HEK293T (cell line): ENCODE measurements at regions not wholly inside any gene's neighbourhood (a gene's known extent, or its start where the extent isn't known, plus 50 kb on each side); places are given as distances from the start of the nearest gene placed in this dataset.

ENCODE experiments used
- BHLHE40 ChIP-seq: fragments of 450-650 bp; IDR thresholded peaks from 2 replicates; pipeline ENCODE4 v1.6.1; 2016; ENCODE audit warnings: mild to moderate bottlenecking, moderate library complexity, borderline replicate concordance
- HDGF ChIP-seq: fragments of 450-650 bp; IDR thresholded peaks from 2 replicates; pipeline ENCODE4 v1.6.1; 2017; ENCODE audit warnings: antibody characterized with exemption, borderline replicate concordance
- SP1 ChIP-seq: fragments of 450-650 bp; IDR thresholded peaks from 2 replicates; pipeline ENCODE4 v1.6.1; 2017
- SUZ12 ChIP-seq: fragments of 450-650 bp; IDR thresholded peaks from 2 replicates; pipeline ENCODE4 v1.6.1; 2016; ENCODE audit warnings: mild to moderate bottlenecking
- TARDBP ChIP-seq: fragments of 450-650 bp; IDR thresholded peaks from 2 replicates; pipeline ENCODE4 v1.6.1; 2016
- TF ChIP-seq, protein P1 (sequence below): fragments of 450-650 bp; IDR thresholded peaks from 2 replicates; pipeline ENCODE4 v1.6.1; 2016

- TF ChIP-seq SUZ12 (no peak), BHLHE40 (no peak), TARDBP (no peak), SP1 (no peak), HDGF (no peak)
- TF ChIP-seq, protein P1, sequence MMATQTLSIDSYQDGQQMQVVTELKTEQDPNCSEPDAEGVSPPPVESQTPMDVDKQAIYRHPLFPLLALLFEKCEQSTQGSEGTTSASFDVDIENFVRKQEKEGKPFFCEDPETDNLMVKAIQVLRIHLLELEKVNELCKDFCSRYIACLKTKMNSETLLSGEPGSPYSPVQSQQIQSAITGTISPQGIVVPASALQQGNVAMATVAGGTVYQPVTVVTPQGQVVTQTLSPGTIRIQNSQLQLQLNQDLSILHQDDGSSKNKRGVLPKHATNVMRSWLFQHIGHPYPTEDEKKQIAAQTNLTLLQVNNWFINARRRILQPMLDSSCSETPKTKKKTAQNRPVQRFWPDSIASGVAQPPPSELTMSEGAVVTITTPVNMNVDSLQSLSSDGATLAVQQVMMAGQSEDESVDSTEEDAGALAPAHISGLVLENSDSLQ = no peak
Observed at GRCh38 chr3:106365061-106365691, 496.4 kb upstream of the CBLB start.
